SJCRH30 (cell line): ENCODE measurements at regions not wholly inside any gene's neighbourhood (a gene's known extent, or its start where the extent isn't known, plus 50 kb on each side); places are given as distances from the start of the nearest gene placed in this dataset.
"Not testable (repeated sequence)": the region's sequence is repeated elsewhere in the genome, so short reads cannot be mapped to it uniquely, and the experiment has no call there.

Experiments
- DNase-seq, 2 experiments: peaks; one replicate each; pipeline ENCODE4 v3.0.0-alpha.2; 2015 to 2020
- H3K27ac ChIP-seq: fragments of 250-450 bp; sonication (Bioruptor Pico); 2 replicates; pipeline ENCODE4 v1.5.1; 2020; ENCODE audit warnings: mild to moderate bottlenecking, moderate library complexity
- H3K27me3 ChIP-seq: fragments of 250-450 bp; sonication (Bioruptor Pico); 2 replicates; pipeline ENCODE4 v1.5.1; 2020; ENCODE audit warnings: mild to moderate bottlenecking, moderate library complexity
- H3K36me3 ChIP-seq: fragments of 250-450 bp; sonication (Bioruptor Pico); 2 replicates; pipeline ENCODE4 v1.5.1; 2020; ENCODE audit warnings: mild to moderate bottlenecking, moderate library complexity
- H3K4me1 ChIP-seq: fragments of 250-450 bp; sonication (Bioruptor Pico); 2 replicates; pipeline ENCODE4 v1.5.1; 2020; ENCODE audit warnings: mild to moderate bottlenecking, moderate library complexity
- H3K4me3 ChIP-seq: fragments of 250-450 bp; sonication (Bioruptor Pico); 2 replicates; pipeline ENCODE4 v1.5.1; 2020; ENCODE audit warnings: mild to moderate bottlenecking, moderate library complexity
- H3K9me3 ChIP-seq: fragments of 250-450 bp; sonication (Bioruptor Pico); replicated peaks from 2 replicates; pipeline ENCODE4 v1.5.1; 2020; ENCODE audit warnings: mild to moderate bottlenecking, moderate library complexity

GRCh38 chr9:74085384-74086037 lies 411.6 kb upstream of the RORB start:
- H3K27ac ChIP-seq, H3K36me3 ChIP-seq, H3K4me1 ChIP-seq, H3K27me3 ChIP-seq, DNase-seq, H3K4me3 ChIP-seq, H3K9me3 ChIP-seq: not testable (repeated sequence)

DNA sequence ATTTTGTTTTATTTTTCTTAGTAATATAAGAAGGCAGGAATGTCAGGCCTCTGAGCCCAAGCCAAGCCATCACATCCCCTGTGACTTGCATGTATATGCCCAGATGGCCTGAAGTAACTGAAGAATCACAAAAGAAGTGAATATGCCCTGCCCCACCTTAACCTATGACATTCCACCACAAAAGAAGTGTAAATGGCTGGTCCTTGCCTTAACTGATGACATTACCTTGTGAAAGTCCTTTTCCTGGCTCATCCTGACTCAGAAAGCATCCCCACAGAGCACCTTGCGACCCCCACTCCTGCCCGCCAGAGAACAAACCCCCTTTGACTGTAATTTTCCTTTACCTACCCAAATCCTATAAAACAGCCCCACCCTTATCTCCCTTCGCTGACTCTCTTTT lies 406.2 kb upstream of the RORB start:
- H3K9me3 ChIP-seq, DNase-seq, H3K36me3 ChIP-seq, H3K4me1 ChIP-seq, H3K4me3 ChIP-seq, H3K27ac ChIP-seq, H3K27me3 ChIP-seq: not testable (repeated sequence)

DNA sequence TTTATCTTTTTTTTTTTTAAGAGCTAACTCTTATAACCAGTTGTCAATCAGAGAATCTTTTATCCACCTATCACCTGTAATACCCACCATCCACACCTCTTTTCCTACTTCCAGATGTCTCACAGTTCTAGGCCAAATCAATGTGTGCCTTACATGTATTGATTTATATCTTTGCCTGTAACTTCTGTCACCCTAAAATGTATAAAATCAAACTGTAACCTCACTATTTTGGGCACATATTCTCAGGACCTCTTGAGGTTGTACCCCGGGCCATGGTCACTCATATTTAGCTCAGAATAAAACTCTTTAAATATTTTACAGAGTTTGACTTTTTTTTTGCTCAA lies 404.7 kb upstream of the RORB start:
- H3K4me3 ChIP-seq = no peak overlapping the region
- DNase-seq = no peak
- H3K4me1 ChIP-seq = no peaks in the 10 kb centered on the region
- H3K27me3 ChIP-seq = no peaks in the 10 kb centered on the region; the same call in 1 of the 2 replicates
- H3K9me3 ChIP-seq = no peaks in the 10 kb centered on the region
- no peak overlapping the region for H3K27ac ChIP-seq
- H3K36me3 ChIP-seq = no peaks in the 10 kb centered on the region

- not testable (repeated sequence) for H3K27me3 ChIP-seq, H3K9me3 ChIP-seq, H3K4me3 ChIP-seq, H3K27ac ChIP-seq, H3K4me1 ChIP-seq, H3K36me3 ChIP-seq, DNase-seq
These were observed 403.1 kb upstream of the RORB start for GRCh38 chr9:74094037-74094436.

- Histone ChIP-seq H3K36me3 (no peaks in the 10 kb centered on the region), H3K4me1 (no peaks in the 10 kb centered on the region), H3K27me3 (no peaks in the 10 kb centered on the region; the same call in 1 of the 2 replicates), H3K9me3 (no peaks in the 10 kb centered on the region), H3K4me3 (no peak overlapping the region), H3K27ac (no peak overlapping the region)
- no peak for DNase-seq
These were observed 402.4 kb upstream of the RORB start for GRCh38 chr9:74094766-74095165.

DNA sequence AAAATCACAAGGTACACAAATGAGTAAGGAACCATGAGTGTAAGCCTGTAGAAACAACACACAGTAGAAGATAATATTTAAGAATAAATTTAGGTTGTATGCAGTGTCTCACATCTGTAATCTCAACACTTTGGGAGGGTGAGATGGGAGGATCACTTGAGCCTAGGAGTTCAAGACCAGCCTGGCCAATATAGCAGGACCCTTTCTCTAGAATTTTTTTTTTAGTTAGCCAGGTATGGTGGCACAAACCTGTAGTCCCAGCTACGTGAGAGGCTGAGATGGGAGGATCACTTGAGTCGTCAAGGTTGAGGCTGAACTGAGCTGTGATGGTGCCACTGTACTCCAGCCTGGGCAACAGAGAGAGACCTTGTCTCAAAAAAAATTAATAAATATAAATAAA lies 401.2 kb upstream of the RORB start:
- DNase-seq = no peak
- Histone ChIP-seq H3K27me3 (no peaks in the 10 kb centered on the region; the same call in 1 of the 2 replicates), H3K4me3 (no peak overlapping the region), H3K36me3 (no peaks in the 10 kb centered on the region), H3K9me3 (no peaks in the 10 kb centered on the region), H3K4me1 (no peaks in the 10 kb centered on the region), H3K27ac (no peak overlapping the region)

DNA sequence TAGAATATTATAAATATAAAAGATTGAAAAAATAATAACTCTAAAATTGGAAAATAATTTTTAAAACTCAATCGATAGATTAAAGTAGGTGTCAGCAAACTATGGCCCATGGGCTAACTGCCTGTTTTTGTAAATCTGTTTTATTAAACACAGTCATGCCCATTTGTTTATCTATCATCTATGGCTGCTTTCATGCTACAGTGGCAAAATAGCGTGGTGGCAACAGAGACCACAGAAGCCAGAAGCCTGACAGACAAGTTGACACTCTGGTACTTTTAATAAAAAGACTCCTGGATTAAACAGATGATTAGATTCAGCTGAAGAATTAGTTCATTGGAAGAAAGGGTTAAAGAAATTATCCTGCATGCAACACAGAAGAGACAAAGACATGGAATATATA lies 400.7 kb upstream of the RORB start:
- Histone ChIP-seq H3K4me3 (no peak overlapping the region), H3K27me3 (no peaks in the 10 kb centered on the region; the same call in 1 of the 2 replicates), H3K36me3 (no peaks in the 10 kb centered on the region), H3K27ac (no peak overlapping the region), H3K9me3 (no peaks in the 10 kb centered on the region), H3K4me1 (no peaks in the 10 kb centered on the region)
- DNase-seq = no peak

- Histone ChIP-seq H3K9me3 (no peaks in the 10 kb centered on the region), H3K4me1 (no peaks in the 10 kb centered on the region), H3K4me3 (no peak overlapping the region), H3K36me3 (no peaks in the 10 kb centered on the region), H3K27me3 (no peaks in the 10 kb centered on the region), H3K27ac (no peak overlapping the region)
- no peak for DNase-seq
These were observed 397.1 kb upstream of the RORB start for GRCh38 chr9:74100042-74100441.

- not testable (repeated sequence) for H3K27ac ChIP-seq, H3K9me3 ChIP-seq, H3K27me3 ChIP-seq, H3K4me3 ChIP-seq, DNase-seq, H3K4me1 ChIP-seq, H3K36me3 ChIP-seq
These were observed 395.0 kb upstream of the RORB start for GRCh38 chr9:74102148-74102547.

DNA sequence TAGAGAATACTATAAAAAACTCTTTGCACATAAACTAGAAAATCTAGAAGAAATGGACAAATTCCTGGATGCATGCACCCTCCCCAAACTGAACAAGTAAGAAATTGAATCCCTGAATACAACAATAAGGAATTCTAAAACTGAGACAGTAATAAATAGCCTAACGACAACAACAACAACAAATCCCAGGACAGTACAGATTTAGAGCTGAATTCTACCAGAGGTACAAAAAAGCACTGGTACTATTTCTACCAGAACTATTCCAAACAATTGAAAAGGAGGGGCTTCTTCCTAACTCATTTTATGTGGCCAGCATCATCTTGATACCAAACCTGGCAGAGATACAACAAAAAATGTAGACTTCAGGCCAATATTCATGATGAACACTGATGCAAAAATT lies 394.4 kb upstream of the RORB start:
- Histone ChIP-seq H3K4me1 (no peaks in the 10 kb centered on the region), H3K36me3 (no peaks in the 10 kb centered on the region; the same call in 1 of the 2 replicates), H3K9me3 (no peaks in the 10 kb centered on the region), H3K4me3 (no peak overlapping the region), H3K27ac (no peak overlapping the region), H3K27me3 (no peaks in the 10 kb centered on the region)
- DNase-seq = no peak

GRCh38 chr9:74107692-74108091 lies 389.4 kb upstream of the RORB start:
- Histone ChIP-seq H3K27me3 (no peaks in the 10 kb centered on the region), H3K4me3 (no peak overlapping the region), H3K36me3 (no peaks in the 10 kb centered on the region; the same call in 1 of the 2 replicates), H3K9me3 (no peaks in the 10 kb centered on the region; the same call in 1 of the 2 replicates), H3K4me1 (no peaks in the 10 kb centered on the region), H3K27ac (no peak overlapping the region)
- no peak for DNase-seq

DNA sequence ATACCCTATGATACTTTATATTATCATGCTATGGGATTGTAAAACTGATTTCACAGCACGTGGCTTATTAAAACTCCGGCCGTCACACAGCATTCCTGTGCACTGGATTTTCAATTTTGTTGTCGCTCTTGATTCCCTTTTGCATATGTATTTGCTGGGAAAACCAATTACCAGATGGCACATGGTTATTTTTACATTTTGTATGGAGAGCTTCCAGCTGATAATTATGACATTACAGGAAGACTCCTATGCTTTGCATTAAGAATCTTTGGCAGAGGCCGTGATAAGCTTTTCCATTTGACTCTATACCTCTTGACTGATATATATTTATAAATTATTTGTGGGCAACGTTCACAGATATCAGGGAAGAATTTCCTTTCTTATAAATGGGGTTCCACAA lies 381.2 kb upstream of the RORB start:
- H3K4me1 ChIP-seq = no peaks in the 10 kb centered on the region
- H3K27me3 ChIP-seq = no peaks in the 10 kb centered on the region
- no peaks in the 10 kb centered on the region; the same call in 1 of the 2 replicates for H3K9me3 ChIP-seq
- no peak overlapping the region for H3K4me3 ChIP-seq
- DNase-seq = no peak
- H3K27ac ChIP-seq = no peak overlapping the region
- H3K36me3 ChIP-seq = no peaks in the 10 kb centered on the region

DNA sequence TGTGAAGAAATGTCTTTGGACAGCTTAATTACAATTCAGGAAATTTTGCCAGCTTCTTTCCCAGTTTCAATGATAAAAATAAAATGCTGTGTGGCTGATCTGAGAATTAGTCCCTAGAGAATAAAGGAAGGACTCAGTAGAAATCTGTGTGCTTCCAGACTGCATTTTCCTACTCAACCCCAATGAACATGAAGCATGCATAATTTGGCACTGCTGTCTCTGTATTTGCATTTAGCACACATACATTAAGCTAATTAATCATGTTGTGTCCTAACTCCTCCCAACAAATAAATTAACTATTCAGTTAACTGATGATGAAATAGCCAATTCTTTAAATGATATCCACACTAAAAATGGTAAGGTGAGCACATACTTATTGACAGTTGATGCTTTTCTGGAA lies 380.0 kb upstream of the RORB start:
- no peaks in the 10 kb centered on the region; the same call in 1 of the 2 replicates for H3K9me3 ChIP-seq
- no peak overlapping the region for H3K27ac ChIP-seq
- H3K27me3 ChIP-seq = no peaks in the 10 kb centered on the region
- H3K36me3 ChIP-seq = no peaks in the 10 kb centered on the region
- H3K4me1 ChIP-seq = no peaks in the 10 kb centered on the region
- no peak for DNase-seq
- no peak overlapping the region for H3K4me3 ChIP-seq

GRCh38 chr9:74117731-74118130 lies 379.4 kb upstream of the RORB start:
- H3K27me3 ChIP-seq = no peaks in the 10 kb centered on the region
- no peaks in the 10 kb centered on the region for H3K36me3 ChIP-seq
- no peak overlapping the region for H3K27ac ChIP-seq
- H3K4me3 ChIP-seq = no peak overlapping the region
- no peak for DNase-seq
- no peaks in the 10 kb centered on the region for H3K4me1 ChIP-seq
- no peaks in the 10 kb centered on the region; the same call in 1 of the 2 replicates for H3K9me3 ChIP-seq

- Histone ChIP-seq H3K4me1 (no peaks in the 10 kb centered on the region), H3K9me3 (no peaks in the 10 kb centered on the region; the same call in 1 of the 2 replicates), H3K27me3 (peaks cover 4% of the 10 kb centered on the region; the same call in 1 of the 2 replicates), H3K27ac (no peak overlapping the region), H3K4me3 (no peak overlapping the region), H3K36me3 (no peaks in the 10 kb centered on the region)
- DNase-seq = no peak
These were observed 377.1 kb upstream of the RORB start for GRCh38 chr9:74120061-74120460.

DNA sequence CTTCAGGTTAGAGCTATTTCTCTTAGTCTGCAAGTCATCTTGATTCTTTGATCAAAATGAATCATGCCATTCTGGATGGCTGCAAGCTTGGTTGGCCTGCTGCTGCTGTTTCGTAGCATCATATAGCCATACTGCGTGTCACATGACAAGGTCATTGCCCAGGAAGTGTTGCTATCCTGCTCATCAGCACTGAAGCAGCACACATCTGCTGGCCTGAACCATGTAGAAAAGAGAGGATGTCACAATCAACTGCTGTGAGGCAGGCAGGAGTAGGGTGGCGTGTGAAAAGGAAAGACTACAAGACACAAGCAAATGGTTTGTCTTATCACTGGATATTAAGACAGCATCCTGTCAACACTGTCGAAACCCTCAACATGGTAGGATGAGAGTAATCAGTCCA lies 376.7 kb upstream of the RORB start:
- Histone ChIP-seq H3K27me3 (peaks cover 4% of the 10 kb centered on the region; the same call in 1 of the 2 replicates), H3K4me1 (no peaks in the 10 kb centered on the region), H3K27ac (no peak overlapping the region), H3K36me3 (no peaks in the 10 kb centered on the region), H3K4me3 (no peak overlapping the region), H3K9me3 (no peaks in the 10 kb centered on the region; the same call in 1 of the 2 replicates)
- no peak for DNase-seq
